ENCODE measurements at regions not wholly inside any gene's neighbourhood (a gene's known extent, or its start where the extent isn't known, plus 50 kb on each side); places are given as distances from the start of the nearest gene placed in this dataset.

- Histone ChIP-seq H3K4me2 (ENCODE audit: extremely low read depth, insufficient read depth, low read length) (no peak overlapping the region), H3K9ac (ENCODE audit: insufficient read depth, low read length) (no peak overlapping the region), H3K79me2 (ENCODE audit: control insufficient read depth, insufficient read depth, low read length) (no peaks in the 10 kb centered on the region), H3K4me1 (ENCODE audit: control insufficient read depth, extremely low read depth, insufficient read depth, low read length) (no peaks in the 10 kb centered on the region), H4K20me1 (ENCODE audit: control insufficient read depth, extremely low read depth, insufficient read depth, low read length) (no peaks in the 10 kb centered on the region), H3K27ac (ENCODE audit: insufficient read depth, low read length) (no peak overlapping the region), H3K9me3 (ENCODE audit: control insufficient read depth, insufficient read depth, low read depth, low read length) (no peaks in the 10 kb centered on the region), H3K4me3 (replicated peaks in 1 of 4; ENCODE audit: control extremely low read depth in 1 of 4, insufficient read depth in 1 of 4, low read depth in 3 of 4, low read length in 4 of 4) (no peak overlapping the region), H3K27me3 (ENCODE audit: control insufficient read depth, insufficient read depth, low read length) (no peaks in the 10 kb centered on the region), H3K36me3 (ENCODE audit: control insufficient read depth, insufficient read depth, low read length) (no peaks in the 10 kb centered on the region), H2AFZ (ENCODE audit: low read length) (no peak overlapping the region)
- TF ChIP-seq, protein P1, sequence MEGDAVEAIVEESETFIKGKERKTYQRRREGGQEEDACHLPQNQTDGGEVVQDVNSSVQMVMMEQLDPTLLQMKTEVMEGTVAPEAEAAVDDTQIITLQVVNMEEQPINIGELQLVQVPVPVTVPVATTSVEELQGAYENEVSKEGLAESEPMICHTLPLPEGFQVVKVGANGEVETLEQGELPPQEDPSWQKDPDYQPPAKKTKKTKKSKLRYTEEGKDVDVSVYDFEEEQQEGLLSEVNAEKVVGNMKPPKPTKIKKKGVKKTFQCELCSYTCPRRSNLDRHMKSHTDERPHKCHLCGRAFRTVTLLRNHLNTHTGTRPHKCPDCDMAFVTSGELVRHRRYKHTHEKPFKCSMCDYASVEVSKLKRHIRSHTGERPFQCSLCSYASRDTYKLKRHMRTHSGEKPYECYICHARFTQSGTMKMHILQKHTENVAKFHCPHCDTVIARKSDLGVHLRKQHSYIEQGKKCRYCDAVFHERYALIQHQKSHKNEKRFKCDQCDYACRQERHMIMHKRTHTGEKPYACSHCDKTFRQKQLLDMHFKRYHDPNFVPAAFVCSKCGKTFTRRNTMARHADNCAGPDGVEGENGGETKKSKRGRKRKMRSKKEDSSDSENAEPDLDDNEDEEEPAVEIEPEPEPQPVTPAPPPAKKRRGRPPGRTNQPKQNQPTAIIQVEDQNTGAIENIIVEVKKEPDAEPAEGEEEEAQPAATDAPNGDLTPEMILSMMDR (conservative IDR thresholded peaks at IDR 0.05 in 1 of 2, IDR thresholded peaks at IDR 0.05 in 1 of 2; ENCODE audit: low read depth in 1 of 2, low read length in 2 of 2): no peak
- TF ChIP-seq EZH2 (IDR thresholded peaks at IDR 0.05; ENCODE audit: low read length, missing control alignments): no peak
- DNase-seq (ENCODE audit: low read depth in 2 of 2): no peak
These were observed 176.6 kb upstream of the DAB1 start for GRCh38 chr1:57600424-57600823.

- Histone ChIP-seq H3K27ac (ENCODE audit: insufficient read depth, low read length) (no peak overlapping the region), H3K4me2 (ENCODE audit: extremely low read depth, insufficient read depth, low read length) (no peak overlapping the region), H3K4me1 (ENCODE audit: control insufficient read depth, extremely low read depth, insufficient read depth, low read length) (no peaks in the 10 kb centered on the region), H3K9ac (ENCODE audit: insufficient read depth, low read length) (no peak overlapping the region), H3K36me3 (ENCODE audit: control insufficient read depth, insufficient read depth, low read length) (no peaks in the 10 kb centered on the region), H3K27me3 (ENCODE audit: control insufficient read depth, insufficient read depth, low read length) (no peaks in the 10 kb centered on the region), H3K4me3 (replicated peaks in 1 of 4; ENCODE audit: control extremely low read depth in 1 of 4, insufficient read depth in 1 of 4, low read depth in 3 of 4, low read length in 4 of 4) (no peak overlapping the region), H2AFZ (ENCODE audit: low read length) (no peak overlapping the region), H3K9me3 (ENCODE audit: control insufficient read depth, insufficient read depth, low read depth, low read length) (no peaks in the 10 kb centered on the region), H4K20me1 (ENCODE audit: control insufficient read depth, extremely low read depth, insufficient read depth, low read length) (no peaks in the 10 kb centered on the region), H3K79me2 (ENCODE audit: control insufficient read depth, insufficient read depth, low read length) (no peaks in the 10 kb centered on the region)
- TF ChIP-seq, protein P1 (conservative IDR thresholded peaks at IDR 0.05 in 1 of 2, IDR thresholded peaks at IDR 0.05 in 1 of 2; ENCODE audit: low read depth in 1 of 2, low read length in 2 of 2): no peak
- TF ChIP-seq EZH2 (IDR thresholded peaks at IDR 0.05; ENCODE audit: low read length, missing control alignments): no peak
- DNase-seq (ENCODE audit: low read depth in 2 of 2): peak in 1 of 2 donors; percentile 71
These were observed 175.6 kb upstream of the DAB1 start for GRCh38 chr1:57599236-57599994.

GRCh38 chr1:57597036-57597435, 173.2 kb upstream of the DAB1 start:
- no peak for TF ChIP-seq EZH2 (IDR thresholded peaks at IDR 0.05; ENCODE audit: low read length, missing control alignments)
- TF ChIP-seq, protein P1 (conservative IDR thresholded peaks at IDR 0.05 in 1 of 2, IDR thresholded peaks at IDR 0.05 in 1 of 2; ENCODE audit: low read depth in 1 of 2, low read length in 2 of 2): no peak
- DNase-seq (ENCODE audit: low read depth in 2 of 2): no peak
- Histone ChIP-seq H3K4me3 (replicated peaks in 1 of 4; ENCODE audit: control extremely low read depth in 1 of 4, insufficient read depth in 1 of 4, low read depth in 3 of 4, low read length in 4 of 4) (no peak overlapping the region), H3K27ac (ENCODE audit: insufficient read depth, low read length) (no peak overlapping the region), H3K9me3 (ENCODE audit: control insufficient read depth, insufficient read depth, low read depth, low read length) (no peaks in the 10 kb centered on the region), H3K79me2 (ENCODE audit: control insufficient read depth, insufficient read depth, low read length) (no peaks in the 10 kb centered on the region), H3K4me1 (ENCODE audit: control insufficient read depth, extremely low read depth, insufficient read depth, low read length) (no peaks in the 10 kb centered on the region), H3K27me3 (ENCODE audit: control insufficient read depth, insufficient read depth, low read length) (no peaks in the 10 kb centered on the region), H2AFZ (ENCODE audit: low read length) (no peak overlapping the region), H3K36me3 (ENCODE audit: control insufficient read depth, insufficient read depth, low read length) (no peaks in the 10 kb centered on the region), H3K9ac (ENCODE audit: insufficient read depth, low read length) (no peak overlapping the region), H3K4me2 (ENCODE audit: extremely low read depth, insufficient read depth, low read length) (no peak overlapping the region), H4K20me1 (ENCODE audit: control insufficient read depth, extremely low read depth, insufficient read depth, low read length) (no peaks in the 10 kb centered on the region)
